Activated CD4-positive, alpha-beta T cell treated with anti-CD3 and anti-CD28 coated beads for 24 hours (primary cell): ENCODE measurements at regions not wholly inside any gene's neighbourhood (a gene's known extent, or its start where the extent isn't known, plus 50 kb on each side); places are given as distances from the start of the nearest gene placed in this dataset.

Source experiments
- DNase-seq, 2 donors: peaks; one replicate each; pipeline ENCODE4 v3.0.0-alpha.2; 2020; ENCODE audit warnings: low read depth in 2 of 2

DNA sequence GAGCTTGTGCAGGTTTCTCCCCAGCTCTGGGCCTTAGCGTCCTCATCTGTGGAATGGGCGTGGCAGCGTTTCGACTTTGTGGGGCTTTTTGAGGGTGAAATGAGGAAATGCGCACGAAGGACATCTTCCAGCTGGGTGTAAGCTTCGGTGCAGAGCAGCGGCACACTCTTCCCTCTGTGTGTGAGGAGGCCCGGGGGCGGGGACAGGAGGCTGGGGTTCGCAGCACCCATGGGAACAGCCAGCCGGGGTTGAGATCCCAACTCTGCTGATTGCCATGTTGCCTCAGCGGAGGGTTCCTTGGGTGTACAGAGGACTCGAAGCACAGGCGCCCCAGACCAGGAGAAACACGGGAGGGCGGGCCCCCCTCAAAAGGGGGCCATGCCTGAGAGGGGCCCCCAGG lies 265.6 kb downstream of the NSG2 start:
- no peak for DNase-seq

- peak; percentile 28 to 63 for DNase-seq
Observed at GRCh38 chr5:174311531-174312269, 266.2 kb downstream of the NSG2 start.

DNA sequence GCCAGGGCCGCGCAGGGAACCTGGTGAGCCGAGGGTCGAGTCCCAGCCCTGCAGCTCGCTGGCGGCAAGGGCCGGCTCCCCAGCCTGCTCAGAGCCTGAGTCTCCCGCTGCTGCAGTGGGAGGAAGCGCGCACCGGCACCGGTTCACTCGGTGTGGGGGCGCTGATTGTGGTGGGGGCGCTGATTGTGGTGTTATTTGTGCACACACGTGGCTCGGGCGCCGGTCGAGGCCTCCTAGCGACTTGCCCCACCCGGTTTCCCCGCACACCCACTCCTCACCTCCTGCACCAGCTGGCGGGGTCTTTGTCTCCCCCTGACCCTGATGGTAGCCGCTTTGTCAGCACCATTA lies 266.7 kb downstream of the NSG2 start:
- DNase-seq: no peak

DNA sequence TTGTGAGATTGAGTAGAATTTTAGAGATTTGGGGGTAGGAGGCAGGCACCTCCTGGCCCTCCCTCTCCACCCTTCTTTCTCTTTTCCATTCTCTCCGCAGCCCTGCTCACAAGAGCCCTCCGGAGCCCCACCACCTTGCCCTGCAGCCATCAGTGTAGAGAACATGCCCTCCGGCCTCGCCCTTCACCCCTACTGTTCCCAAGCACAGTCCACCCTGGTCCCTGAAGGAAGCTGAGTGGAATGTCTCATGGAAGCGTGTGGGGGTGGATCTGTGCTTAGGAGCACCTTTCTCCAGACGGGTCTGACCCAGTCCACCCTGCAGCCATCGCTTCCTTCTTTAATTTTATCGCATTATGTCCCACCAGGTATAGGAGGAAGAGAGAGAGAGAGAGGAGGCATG lies 267.1 kb downstream of the NSG2 start:
- DNase-seq: no peak

- DNase-seq: no peak
Observed at GRCh38 chr5:174313615-174314014, 268.1 kb downstream of the NSG2 start.

DNA sequence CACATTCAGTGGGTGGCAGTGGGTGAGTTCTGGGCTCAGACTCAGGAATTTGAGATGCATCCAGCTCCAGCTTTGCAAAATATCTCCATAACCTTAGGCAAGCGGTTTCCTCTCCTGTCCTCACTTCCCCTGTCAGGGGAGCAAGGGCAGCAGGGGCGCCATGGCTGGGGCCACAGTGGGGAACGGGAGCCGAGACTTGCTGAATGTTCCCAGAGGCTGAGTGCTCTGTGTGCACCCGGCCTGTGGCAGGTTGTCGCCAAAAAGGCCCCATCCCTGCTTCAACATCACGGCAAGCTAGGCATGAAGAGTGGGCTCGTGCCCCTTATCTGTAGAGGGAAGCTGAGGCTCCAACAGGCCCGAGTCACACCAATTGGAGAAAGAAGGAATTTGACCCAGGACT lies 268.8 kb downstream of the NSG2 start:
- no peak for DNase-seq

GRCh38 chr5:174315471-174315870 lies 270.0 kb downstream of the NSG2 start:
- no peak for DNase-seq

- DNase-seq: no peak
Observed at GRCh38 chr5:174315871-174316270, 270.4 kb downstream of the NSG2 start.

GRCh38 chr5:174316326-174316725 lies 270.8 kb downstream of the NSG2 start:
- DNase-seq: no peak

DNA sequence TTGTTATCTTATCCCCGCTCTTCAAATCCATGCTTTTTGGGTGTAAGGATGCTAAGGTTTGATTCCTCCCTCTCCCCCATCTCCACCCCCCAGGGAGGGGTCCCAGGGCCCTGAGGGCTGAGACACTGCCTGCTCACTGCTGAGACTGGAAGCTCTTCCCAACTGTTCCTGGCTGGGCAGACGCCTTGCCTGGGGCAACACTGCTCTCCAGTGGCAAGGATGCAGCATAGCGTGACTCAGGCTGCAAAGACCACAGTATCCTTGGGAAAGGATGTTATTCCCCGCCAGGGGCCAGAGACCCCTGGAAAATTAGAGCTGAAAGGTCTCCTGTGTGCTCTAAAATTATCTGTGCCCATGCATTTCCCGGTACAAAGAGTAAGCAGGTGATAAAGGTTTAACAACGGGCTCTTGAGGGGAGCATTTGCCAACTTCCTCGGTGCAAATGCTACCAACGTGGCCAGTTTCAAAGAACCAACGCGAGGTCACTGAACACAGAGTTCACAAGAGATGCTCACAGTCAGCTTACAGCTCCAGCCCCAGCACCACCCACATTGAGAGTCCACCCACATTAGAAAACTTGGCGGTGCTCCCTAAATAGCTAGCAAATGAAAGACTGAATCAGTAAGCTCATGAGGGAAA lies 271.9 kb downstream of the NSG2 start:
- DNase-seq: no peak

DNA sequence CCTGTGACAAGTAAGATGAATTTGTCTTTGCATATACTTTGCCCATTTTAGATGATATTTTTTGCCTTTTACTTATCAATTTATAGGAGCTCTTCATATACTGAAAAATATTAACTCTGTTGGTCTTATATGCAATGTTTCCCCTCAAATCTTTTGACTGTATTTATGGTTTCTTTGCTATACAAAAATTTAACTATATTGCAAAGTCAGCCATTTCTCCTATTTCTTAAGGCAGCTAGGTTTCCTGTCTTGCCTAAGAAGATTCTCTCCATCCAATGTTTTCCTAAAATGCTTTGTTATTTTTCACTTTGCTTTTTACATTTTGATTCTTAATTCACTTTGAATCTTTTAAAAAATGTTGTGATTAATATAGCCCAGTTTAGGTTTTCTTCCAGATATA lies 273.1 kb downstream of the NSG2 start:
- DNase-seq: no peak

DNA sequence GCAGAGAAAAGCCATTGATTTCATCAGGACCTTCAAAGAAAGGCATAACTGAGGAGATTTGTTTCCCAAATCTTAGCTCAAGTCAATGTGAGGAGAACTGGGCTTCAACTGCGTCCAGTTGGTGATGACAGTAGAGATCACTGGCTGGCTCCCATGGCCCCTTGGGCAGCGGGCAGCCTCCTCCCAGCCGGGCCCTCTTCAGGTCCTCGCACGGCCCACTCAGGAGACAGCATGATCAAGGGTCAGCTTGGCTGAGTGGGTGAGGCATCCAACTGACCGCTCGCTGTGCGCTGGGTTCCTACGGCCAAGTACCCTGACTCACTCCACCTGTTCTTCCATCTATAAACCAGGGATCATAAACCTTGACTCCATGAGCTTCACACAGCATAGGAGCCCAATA lies 274.0 kb downstream of the NSG2 start:
- DNase-seq: no peak

GRCh38 chr5:174320051-174320450 lies 274.5 kb downstream of the NSG2 start:
- no peak for DNase-seq

DNA sequence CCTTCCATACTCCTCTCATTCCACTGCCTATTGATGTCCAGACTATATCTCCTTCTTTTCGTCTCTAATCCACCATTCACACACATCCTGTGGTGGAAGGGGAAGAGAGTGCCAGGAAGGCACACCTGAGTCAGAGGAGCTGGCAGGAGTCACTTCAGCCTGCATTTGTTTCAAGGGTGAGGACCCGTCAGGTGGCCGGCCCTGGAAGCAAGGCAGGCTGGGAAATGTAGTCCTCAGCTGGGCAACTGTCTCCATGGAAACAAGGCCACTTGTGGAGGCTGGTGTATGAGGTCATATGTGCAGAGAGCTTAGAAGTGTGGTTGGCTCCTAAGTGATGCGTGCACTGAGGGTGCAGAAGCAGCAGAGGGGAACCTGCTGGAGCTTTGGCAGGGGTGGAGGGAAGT lies 278.4 kb downstream of the NSG2 start:
- DNase-seq: no peak

GRCh38 chr5:174324680-174325079 lies 279.2 kb downstream of the NSG2 start:
- no peak for DNase-seq

GRCh38 chr5:174325431-174325830 lies 279.9 kb downstream of the NSG2 start:
- DNase-seq: no peak

DNA sequence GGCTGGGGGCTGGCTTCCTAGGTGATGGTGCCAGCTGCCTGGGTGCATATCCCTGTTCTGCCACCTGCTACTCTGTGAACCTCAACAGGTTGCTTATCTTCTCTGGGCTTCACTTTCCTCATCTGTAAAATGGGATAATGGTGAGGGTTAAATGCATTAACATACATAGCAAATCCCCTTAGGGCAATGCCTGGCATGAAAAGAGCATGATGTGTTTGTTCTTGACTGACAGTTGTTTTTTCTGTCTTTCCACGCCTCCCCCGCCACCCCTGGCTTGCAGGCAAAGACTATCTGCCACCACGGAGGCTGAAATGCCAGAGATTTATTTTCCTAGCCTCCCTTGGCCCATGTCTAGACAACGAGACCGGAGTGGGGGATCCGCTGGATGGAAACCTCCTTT lies 280.5 kb downstream of the NSG2 start:
- no peak for DNase-seq

DNA sequence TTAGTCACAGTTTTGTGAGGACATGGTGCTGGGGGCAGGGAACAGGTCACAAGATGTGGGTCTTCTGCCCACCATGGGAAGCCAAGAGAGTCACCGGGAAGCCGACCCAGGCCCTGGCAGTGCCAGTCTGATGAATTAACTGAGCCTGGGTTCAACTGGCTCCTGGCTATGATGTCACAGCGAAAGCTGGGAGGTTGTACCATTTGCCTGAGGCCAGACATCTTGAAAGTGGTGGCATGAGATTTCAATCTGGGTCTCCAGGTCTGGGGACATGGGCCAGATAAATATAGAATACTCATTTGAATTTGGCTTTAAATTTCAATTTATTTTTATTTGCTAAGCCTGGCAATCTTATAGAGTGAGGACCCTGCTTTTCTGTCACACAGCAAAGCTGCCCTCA lies 280.9 kb downstream of the NSG2 start:
- DNase-seq: no peak

DNA sequence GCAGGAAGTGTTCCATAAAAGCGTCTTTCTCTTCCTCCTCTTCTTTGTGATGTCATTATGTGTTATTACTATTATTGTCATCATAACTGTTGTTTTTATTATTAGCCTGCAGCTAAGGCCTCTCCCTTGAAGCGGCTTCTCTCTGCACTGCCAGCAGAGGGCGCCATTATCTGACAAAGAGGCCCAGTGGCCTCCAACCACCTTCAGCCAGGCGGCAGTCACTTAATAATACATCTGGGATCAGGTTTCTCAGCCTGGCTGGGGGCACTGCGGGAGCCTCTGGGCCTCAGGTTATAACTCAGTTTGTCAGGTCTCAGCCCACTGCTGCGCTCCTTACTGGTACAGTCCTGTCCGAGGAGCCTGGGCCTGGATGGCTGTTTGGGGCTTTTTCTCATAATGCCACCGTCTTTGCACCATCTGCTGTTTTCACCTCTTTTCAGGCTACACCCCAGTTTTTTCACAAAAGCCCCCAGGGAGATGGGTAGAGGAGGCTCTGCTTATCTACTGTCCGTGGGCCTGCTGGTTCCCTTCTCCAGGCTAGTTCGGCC lies 281.9 kb downstream of the NSG2 start:
- DNase-seq: peak; percentile 7 to 49

DNA sequence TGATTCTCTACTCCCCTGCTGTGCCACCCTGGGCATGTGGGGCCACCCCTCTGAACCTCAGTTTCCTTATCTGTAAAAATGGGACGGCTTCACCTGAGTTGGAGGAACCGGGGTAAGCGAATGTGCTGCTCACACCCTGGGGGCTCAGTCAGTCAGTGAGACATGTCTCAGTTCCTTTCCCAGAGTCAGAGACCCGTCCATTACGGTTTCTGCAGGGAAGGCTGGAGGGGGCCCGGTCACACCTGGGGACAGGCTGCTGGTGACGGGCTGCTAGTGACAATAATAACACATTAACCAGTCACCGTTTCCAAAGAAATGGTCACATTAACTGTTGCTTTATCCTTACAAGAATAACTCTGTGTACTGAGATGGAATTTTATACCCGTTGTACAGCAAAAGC lies 282.4 kb downstream of the NSG2 start:
- DNase-seq: no peak

GRCh38 chr5:174328631-174329299 lies 283.3 kb downstream of the NSG2 start:
- DNase-seq: no peak

DNA sequence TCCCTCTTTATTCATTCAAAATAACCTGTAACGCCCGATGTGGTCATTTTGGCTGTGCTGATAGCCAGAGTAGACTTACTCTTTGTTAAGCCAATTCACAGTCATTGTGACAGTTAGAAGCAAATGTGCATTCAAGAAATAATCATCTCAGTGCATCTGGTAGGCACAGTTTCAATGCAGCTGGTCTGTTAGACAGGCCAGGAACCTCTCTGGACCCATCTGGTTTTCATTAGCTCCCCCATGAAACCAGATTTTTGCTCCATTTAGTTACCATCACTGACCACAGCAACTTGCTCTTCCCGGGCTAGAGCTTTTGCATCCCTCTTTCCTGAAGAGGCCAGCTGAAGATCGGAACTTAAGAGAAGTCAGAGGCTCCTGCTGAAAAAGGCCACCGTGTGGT lies 284.2 kb downstream of the NSG2 start:
- no peak for DNase-seq
